ENCODE measurements at regions not wholly inside any gene's neighbourhood (a gene's known extent, or its start where the extent isn't known, plus 50 kb on each side); places are given as distances from the start of the nearest gene placed in this dataset.

- H3K27ac Mint-ChIP-seq = no peak overlapping the region
- TF ChIP-seq, protein P1, sequence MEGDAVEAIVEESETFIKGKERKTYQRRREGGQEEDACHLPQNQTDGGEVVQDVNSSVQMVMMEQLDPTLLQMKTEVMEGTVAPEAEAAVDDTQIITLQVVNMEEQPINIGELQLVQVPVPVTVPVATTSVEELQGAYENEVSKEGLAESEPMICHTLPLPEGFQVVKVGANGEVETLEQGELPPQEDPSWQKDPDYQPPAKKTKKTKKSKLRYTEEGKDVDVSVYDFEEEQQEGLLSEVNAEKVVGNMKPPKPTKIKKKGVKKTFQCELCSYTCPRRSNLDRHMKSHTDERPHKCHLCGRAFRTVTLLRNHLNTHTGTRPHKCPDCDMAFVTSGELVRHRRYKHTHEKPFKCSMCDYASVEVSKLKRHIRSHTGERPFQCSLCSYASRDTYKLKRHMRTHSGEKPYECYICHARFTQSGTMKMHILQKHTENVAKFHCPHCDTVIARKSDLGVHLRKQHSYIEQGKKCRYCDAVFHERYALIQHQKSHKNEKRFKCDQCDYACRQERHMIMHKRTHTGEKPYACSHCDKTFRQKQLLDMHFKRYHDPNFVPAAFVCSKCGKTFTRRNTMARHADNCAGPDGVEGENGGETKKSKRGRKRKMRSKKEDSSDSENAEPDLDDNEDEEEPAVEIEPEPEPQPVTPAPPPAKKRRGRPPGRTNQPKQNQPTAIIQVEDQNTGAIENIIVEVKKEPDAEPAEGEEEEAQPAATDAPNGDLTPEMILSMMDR (conservative IDR thresholded peaks at IDR 0.05) = no peak
- no peak overlapping the region for H2AK5ac ChIP-seq (ENCODE audit: insufficient read length, low read length)
- no peaks in the 10 kb centered on the region for H3K4me1 Mint-ChIP-seq
- no peak overlapping the region for H4K8ac ChIP-seq (replicated peaks; ENCODE audit: insufficient read length, low read depth, low read length)
- no peak overlapping the region for H4K91ac ChIP-seq (ENCODE audit: insufficient read length, low read depth, low read length)
- peaks cover 0 to 4% (median 1%) of the 10 kb centered on the region in 3 experiments; a peak in 2 of 7 replicates for H3K36me3 Mint-ChIP-seq (ENCODE audit: insufficient read depth in 1 of 3, low read depth in 3 of 3)
- no peaks in the 10 kb centered on the region for H3K27me3 ChIP-seq (ENCODE audit: insufficient read depth, low read length)
- no peak overlapping the region for H3K23ac ChIP-seq (ENCODE audit: insufficient read length, low read depth, low read length)
- H3K27ac ChIP-seq (ENCODE audit: insufficient read length, low read depth, low read length) = no peak overlapping the region
- no peaks in the 10 kb centered on the region for H3K79me1 ChIP-seq (ENCODE audit: insufficient read depth, low read depth, low read length, poor library complexity, severe bottlenecking)
- H3K18ac ChIP-seq (ENCODE audit: insufficient read length, low read depth, low read length) = no peak overlapping the region
- H3K56ac ChIP-seq (ENCODE audit: insufficient read length, low read depth, low read length) = no peak overlapping the region
- no peaks in the 10 kb centered on the region for H3K23me2 ChIP-seq (ENCODE audit: insufficient read length, low read depth, low read length, poor library complexity, severe bottlenecking)
- no peak overlapping the region for H4K5ac ChIP-seq (ENCODE audit: insufficient read length, low read depth, low read length)
- H2BK20ac ChIP-seq (ENCODE audit: low read depth, low read length, poor library complexity, severe bottlenecking) = no peak overlapping the region
- no peaks in the 10 kb centered on the region for H3K9me3 ChIP-seq (ENCODE audit: control insufficient read depth, low read depth, low read length)
- H2BK15ac ChIP-seq (ENCODE audit: low read depth, low read length) = no peak overlapping the region
- DNase-seq = no peak
- no peak overlapping the region for H3T11ph ChIP-seq (ENCODE audit: low read length)
- H3K4me1 ChIP-seq (ENCODE audit: insufficient read depth, low read length) = no peaks in the 10 kb centered on the region
- H3K27me3 Mint-ChIP-seq (ENCODE audit: low read depth) = no peaks in the 10 kb centered on the region
- H3K9ac ChIP-seq (ENCODE audit: extremely low read depth, insufficient read length, low read length) = no peak overlapping the region
- peaks cover 4% of the 10 kb centered on the region in 2 experiments; a peak in 4 of 5 replicates for H3K9me3 Mint-ChIP-seq
- no peak overlapping the region for H3K4me3 Mint-ChIP-seq
- H3K4ac ChIP-seq (ENCODE audit: low read depth, low read length) = no peak overlapping the region
- no peak overlapping the region for H3K14ac ChIP-seq (ENCODE audit: insufficient read depth, low read length)
- H2BK5ac ChIP-seq (ENCODE audit: insufficient read length, low read length) = no peak overlapping the region
- H2AFZ ChIP-seq (ENCODE audit: low read length) = no peak overlapping the region
- H2BK120ac ChIP-seq (ENCODE audit: low read depth, low read length, poor library complexity, severe bottlenecking) = no peak overlapping the region
- H3K4me2 ChIP-seq (ENCODE audit: insufficient read depth, insufficient read length, low read length) = no peak overlapping the region
- H2BK12ac ChIP-seq (ENCODE audit: insufficient read length, low read depth, low read length) = no peak overlapping the region
- H4K20me1 ChIP-seq (ENCODE audit: control insufficient read depth, insufficient read depth, insufficient read length) = no peaks in the 10 kb centered on the region
- no peaks in the 10 kb centered on the region for H3K79me2 ChIP-seq (ENCODE audit: insufficient read depth, low read length)
Measured at GRCh38 chr11:98798333-98798732, 222.4 kb upstream of the CNTN5 start.
